Sigmoid colon (tissue), 6 donors: ENCODE measurements at regions not wholly inside any gene's neighbourhood (a gene's known extent, or its start where the extent isn't known, plus 50 kb on each side); places are given as distances from the start of the nearest gene placed in this dataset.

Experiments
- DNase-seq: peaks from one replicate; pipeline ENCODE4 v3.0.0-alpha.2; 2019
- H3K27ac ChIP-seq, 4 donors: fragments of 200-600 bp; sonication (generic); one replicate each; pipeline ENCODE4 v1.5.1; 2016 to 2019; ENCODE audit warnings: mild to moderate bottlenecking in 1 of 4
- H3K27me3 ChIP-seq, 3 donors: fragments of 200-600 bp; sonication (generic); one replicate each; pipeline ENCODE4 v1.5.1; 2019; ENCODE audit warnings: mild to moderate bottlenecking in 1 of 3
- H3K36me3 ChIP-seq, 4 donors: fragments of 200-600 bp; sonication (generic); one replicate each; pipeline ENCODE4 v1.5.1; 2016 to 2019
- H3K4me1 ChIP-seq, 4 donors: fragments of 200-600 bp; sonication (generic); one replicate each; pipeline ENCODE4 v1.5.1; 2017 to 2019
- H3K4me3 ChIP-seq, 4 donors: fragments of 200-600 bp; sonication (generic); one replicate each; pipeline ENCODE4 v1.5.1; 2017 to 2019; ENCODE audit warnings: mild to moderate bottlenecking in 2 of 4, moderate library complexity in 1 of 4
- H3K9me3 ChIP-seq, 4 donors: fragments of 200-600 bp in 3 of 4; sonication (generic) in 3 of 4; one replicate each; pipeline versions ENCODE4 v1.5.1 to v1.6.1; 2013 to 2019
- EP300 ChIP-seq, 4 donors: sonication (generic); formaldehyde crosslinking; IDR thresholded peaks; one replicate each; pipeline ENCODE4 v1.6.1; 2017; ENCODE audit warnings: antibody characterized with exemption in 4 of 4
- POLR2A ChIP-seq, 2 donors: fragments of 450-650 bp; IDR thresholded peaks; one replicate each; pipeline ENCODE4 v1.6.1; 2016; ENCODE audit warnings: antibody characterized with exemption in 2 of 2, mild to moderate bottlenecking in 2 of 2, moderate library complexity in 2 of 2
- POLR2AphosphoS5 ChIP-seq, 4 donors: sonication (generic); formaldehyde crosslinking; IDR thresholded peaks; one replicate each; pipeline ENCODE4 v1.6.1; 2017; ENCODE audit warnings: antibody characterized with exemption in 4 of 4
- WGBS, 2 donors: extraction: QIAGEN DNeasy Blood & Tissue Kit; methylation state at CpG; one replicate each; pipeline ENCODE4 v1.1.7; 2013; 5-methylcytosine and 5-hydroxymethylcytosine counted together
- intact Hi-C: fragments of 100-400 bp; cut with DNase I; formaldehyde crosslinking; loops from one replicate; pipeline ENCODE4 v1.15.1; 2023
- TF ChIP-seq, protein P1 (sequence below), 4 experiments: fragments of 450-650 bp in 3 of 4; fragments of 200-600 bp in 1 of 4; IDR thresholded peaks; one replicate each; pipeline ENCODE4 v1.5.1; 2016 to 2019; ENCODE audit warnings: antibody characterized with exemption in 4 of 4, mild to moderate bottlenecking in 3 of 4, moderate library complexity in 2 of 4
- donor health status: healthy with polysubstance abuse.
- donor health status: healthy.

DNA sequence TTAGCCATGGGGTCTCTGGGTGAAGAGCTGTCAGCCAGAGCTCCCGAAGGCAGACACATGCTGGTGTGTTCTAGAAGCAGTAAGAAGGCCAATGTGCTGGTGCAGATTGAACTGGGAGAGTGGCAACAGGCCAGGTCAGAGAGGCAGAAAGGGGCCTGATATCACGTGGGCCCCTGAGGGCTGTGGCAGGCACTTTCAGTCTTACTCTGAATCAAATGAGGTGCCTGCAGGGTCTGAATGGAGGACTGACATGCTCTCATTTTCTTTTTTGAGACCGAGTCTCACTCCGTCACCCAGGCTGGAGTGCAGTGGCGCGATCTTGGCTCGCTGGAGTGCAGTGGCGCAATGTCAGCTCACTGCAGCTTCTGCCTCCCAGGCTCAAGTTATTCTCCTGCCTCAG is 293.8 kb downstream of the ABCC12 start:
- no peaks in the 10 kb centered on the region for H3K36me3 ChIP-seq
- H3K4me1 ChIP-seq: no peaks in the 10 kb centered on the region
- intact Hi-C loops: no loop called here
- no peaks in the 10 kb centered on the region for H3K27me3 ChIP-seq
- TF ChIP-seq POLR2AphosphoS5 (IDR thresholded peaks at IDR 0.05): no peak
- TF ChIP-seq EP300 (IDR thresholded peaks at IDR 0.05): no peak
- TF ChIP-seq, protein P1, sequence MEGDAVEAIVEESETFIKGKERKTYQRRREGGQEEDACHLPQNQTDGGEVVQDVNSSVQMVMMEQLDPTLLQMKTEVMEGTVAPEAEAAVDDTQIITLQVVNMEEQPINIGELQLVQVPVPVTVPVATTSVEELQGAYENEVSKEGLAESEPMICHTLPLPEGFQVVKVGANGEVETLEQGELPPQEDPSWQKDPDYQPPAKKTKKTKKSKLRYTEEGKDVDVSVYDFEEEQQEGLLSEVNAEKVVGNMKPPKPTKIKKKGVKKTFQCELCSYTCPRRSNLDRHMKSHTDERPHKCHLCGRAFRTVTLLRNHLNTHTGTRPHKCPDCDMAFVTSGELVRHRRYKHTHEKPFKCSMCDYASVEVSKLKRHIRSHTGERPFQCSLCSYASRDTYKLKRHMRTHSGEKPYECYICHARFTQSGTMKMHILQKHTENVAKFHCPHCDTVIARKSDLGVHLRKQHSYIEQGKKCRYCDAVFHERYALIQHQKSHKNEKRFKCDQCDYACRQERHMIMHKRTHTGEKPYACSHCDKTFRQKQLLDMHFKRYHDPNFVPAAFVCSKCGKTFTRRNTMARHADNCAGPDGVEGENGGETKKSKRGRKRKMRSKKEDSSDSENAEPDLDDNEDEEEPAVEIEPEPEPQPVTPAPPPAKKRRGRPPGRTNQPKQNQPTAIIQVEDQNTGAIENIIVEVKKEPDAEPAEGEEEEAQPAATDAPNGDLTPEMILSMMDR (IDR thresholded peaks at IDR 0.05): no peak
- no peak for TF ChIP-seq POLR2A (IDR thresholded peaks at IDR 0.05)
- 78 to 79% methylated on average over 8 of the region's 8 CpGs for WGBS, 2 donors
- H3K9me3 ChIP-seq: no peaks in the 10 kb centered on the region
- H3K4me3 ChIP-seq: no peak overlapping the region
- H3K27ac ChIP-seq: no peak overlapping the region
- no peak for DNase-seq

DNA sequence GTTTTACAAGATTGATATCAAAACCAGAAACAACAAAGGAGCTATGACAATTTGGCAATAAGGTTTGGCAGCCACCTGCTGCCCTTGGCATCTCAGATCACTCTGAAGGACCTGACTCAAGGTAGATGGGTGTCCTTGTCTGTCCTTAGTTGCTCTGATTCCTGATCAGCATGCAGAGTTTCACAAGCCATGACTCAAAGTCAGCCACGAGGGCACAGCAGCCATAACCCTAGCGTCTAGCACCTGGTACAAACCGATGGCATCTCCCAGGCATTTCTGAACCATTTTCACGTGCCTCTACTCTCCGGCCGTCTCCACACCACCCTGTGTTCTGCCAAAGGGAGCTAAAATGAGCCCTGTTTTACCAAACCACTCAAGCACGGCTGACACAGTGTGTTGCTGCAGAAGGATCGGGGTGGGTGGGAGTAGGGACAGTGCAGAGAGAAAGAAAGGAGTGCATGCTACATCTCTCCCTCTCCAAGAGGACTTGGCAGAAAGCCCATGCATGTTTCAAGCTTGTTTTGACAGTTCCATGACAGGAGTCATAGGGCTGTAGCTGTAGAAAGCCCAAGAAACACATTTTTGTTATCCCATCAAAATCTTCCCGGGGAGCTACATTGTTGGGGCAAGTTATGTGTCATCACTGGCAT is 297.3 kb downstream of the ABCC12 start:
- no peaks in the 10 kb centered on the region for H3K36me3 ChIP-seq
- H3K9me3 ChIP-seq: no peaks in the 10 kb centered on the region
- intact Hi-C loops: no loop called here
- no peak for DNase-seq
- H3K4me3 ChIP-seq: no peak overlapping the region
- H3K4me1 ChIP-seq: no peaks in the 10 kb centered on the region
- WGBS, 2 donors: 60 to 64% methylated on average over 9 of the region's 9 CpGs
- no peak for TF ChIP-seq POLR2AphosphoS5 (IDR thresholded peaks at IDR 0.05)
- TF ChIP-seq, protein P1 (IDR thresholded peaks at IDR 0.05): no peak
- no peaks in the 10 kb centered on the region for H3K27me3 ChIP-seq
- no peak overlapping the region for H3K27ac ChIP-seq

DNA sequence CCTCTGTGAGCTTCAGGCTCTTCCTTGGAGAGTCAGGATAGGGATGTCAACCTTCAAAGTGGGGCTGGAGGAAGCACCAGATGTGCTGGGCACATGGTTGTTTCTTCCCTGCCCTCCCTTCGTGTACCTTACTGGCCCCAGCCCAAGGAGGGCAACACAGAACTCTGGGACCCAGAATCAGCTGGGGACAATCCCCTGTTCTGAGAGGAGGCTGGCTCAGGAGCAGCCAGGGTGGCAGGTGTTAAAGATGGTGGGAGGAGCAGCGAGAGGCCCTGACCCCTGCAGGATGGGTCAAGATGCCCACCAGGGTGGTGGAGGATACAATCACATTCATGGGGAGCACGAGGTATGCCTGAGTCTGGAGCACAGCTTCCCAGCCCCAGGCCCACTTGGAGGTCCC is 300.4 kb downstream of the ABCC12 start:
- Histone ChIP-seq H3K36me3 (no peaks in the 10 kb centered on the region), H3K27me3 (no peaks in the 10 kb centered on the region), H3K4me3 (no peak overlapping the region), H3K4me1 (no peaks in the 10 kb centered on the region), H3K9me3 (no peaks in the 10 kb centered on the region), H3K27ac (no peak overlapping the region)
- DNase-seq: no peak
- intact Hi-C loops: no loop called here
- TF ChIP-seq EP300 (IDR thresholded peaks at IDR 0.05) (no peak), POLR2A (IDR thresholded peaks at IDR 0.05) (no peak), POLR2AphosphoS5 (IDR thresholded peaks at IDR 0.05) (no peak)
- TF ChIP-seq, protein P1 (IDR thresholded peaks at IDR 0.05): no peak
- 75 to 83% methylated on average over 3 of the region's 3 CpGs for whole genome bisulfite sequencing, 2 donors

- 93 to 99% methylated on average over 2 of the region's 2 CpGs for WGBS, 2 donors
- intact Hi-C loops: no loop called here
- no peaks in the 10 kb centered on the region for H3K9me3 ChIP-seq
Measured at GRCh38 chr16:47854737-47855136, 301.1 kb downstream of the ABCC12 start.

More at GRCh38 chr16:47854737-47855136, 301.1 kb downstream of the ABCC12 start:
- Histone ChIP-seq H3K27ac (no peak overlapping the region), H3K4me3 (no peak overlapping the region), H3K27me3 (no peaks in the 10 kb centered on the region), H3K4me1 (no peaks in the 10 kb centered on the region), H3K36me3 (no peaks in the 10 kb centered on the region)
- no peak for DNase-seq
- TF ChIP-seq POLR2AphosphoS5 (IDR thresholded peaks at IDR 0.05): no peak
- TF ChIP-seq POLR2A (IDR thresholded peaks at IDR 0.05): no peak
- TF ChIP-seq, protein P1 (IDR thresholded peaks at IDR 0.05): no peak
- no peak for TF ChIP-seq EP300 (IDR thresholded peaks at IDR 0.05)
